ENCODE measurements at regions not wholly inside any gene's neighbourhood (a gene's known extent, or its start where the extent isn't known, plus 50 kb on each side); places are given as distances from the start of the nearest gene placed in this dataset.
"Not testable (repeated sequence)": the region's sequence is repeated elsewhere in the genome, so short reads cannot be mapped to it uniquely, and the experiment has no call there.

- intact Hi-C loops (cut with DNase I); ATAC-seq; DNase-seq (ENCODE audit: low spot score): not testable (repeated sequence)
Observed at GRCh38 chr7:79750941-79751340, 297.5 kb upstream of the MAGI2 start.

GRCh38 chr7:79749856-79750255 lies 296.4 kb upstream of the MAGI2 start:
- no peak for DNase-seq (ENCODE audit: low spot score)
- no peak for ATAC-seq
- intact Hi-C loops (cut with DNase I): no loop called here

GRCh38 chr7:79741684-79742083 lies 288.2 kb upstream of the MAGI2 start:
- DNase-seq (ENCODE audit: low spot score): no peak
- no peak for ATAC-seq
- intact Hi-C loops (cut with DNase I): no loop called here

- no peak for ATAC-seq
- DNase-seq (ENCODE audit: low spot score): no peak
- intact Hi-C loops (cut with DNase I): no loop called here
Observed at GRCh38 chr7:79740076-79740475, 286.6 kb upstream of the MAGI2 start.

- DNase-seq (ENCODE audit: low spot score); ATAC-seq; intact Hi-C loops (cut with DNase I): not testable (repeated sequence)
Observed at GRCh38 chr7:79739036-79739709, 285.7 kb upstream of the MAGI2 start.

- DNase-seq (ENCODE audit: low spot score): no peak
- intact Hi-C loops (cut with DNase I): no loop called here
- ATAC-seq: no peak
Observed at GRCh38 chr7:79736418-79736817, 283.0 kb upstream of the MAGI2 start.

GRCh38 chr7:79735012-79735411 lies 281.5 kb upstream of the MAGI2 start:
- DNase-seq (ENCODE audit: low spot score) (no peak), ATAC-seq (no peak)
- intact Hi-C loops (cut with DNase I): no loop called here

GRCh38 chr7:79734181-79734580 lies 280.7 kb upstream of the MAGI2 start:
- intact Hi-C loops (cut with DNase I): no loop called here
- DNase-seq (ENCODE audit: low spot score) (no peak), ATAC-seq (no peak)

- DNase-seq (ENCODE audit: low spot score) (no peak), ATAC-seq (no peak)
- intact Hi-C loops (cut with DNase I): no loop called here
Observed at GRCh38 chr7:79732535-79732934, 279.1 kb upstream of the MAGI2 start.

- ATAC-seq: no peak
- intact Hi-C loops (cut with DNase I): no loop called here
- no peak for DNase-seq (ENCODE audit: low spot score)
Observed at GRCh38 chr7:79730971-79731370, 277.5 kb upstream of the MAGI2 start.

- intact Hi-C loops (cut with DNase I): no loop called here
- DNase-seq (ENCODE audit: low spot score) (no peak), ATAC-seq (no peak)
Observed at GRCh38 chr7:79723833-79724618, 270.6 kb upstream of the MAGI2 start.

- no peak for ATAC-seq
- intact Hi-C loops (cut with DNase I): no loop called here
- DNase-seq (ENCODE audit: low spot score): no peak
Observed at GRCh38 chr7:79722217-79722616, 268.8 kb upstream of the MAGI2 start.

GRCh38 chr7:79719216-79719615 lies 265.7 kb upstream of the MAGI2 start:
- ATAC-seq (no peak), DNase-seq (ENCODE audit: low spot score) (no peak)
- intact Hi-C loops (cut with DNase I): no loop called here

- no peak for ATAC-seq
- no peak for DNase-seq (ENCODE audit: low spot score)
- intact Hi-C loops (cut with DNase I): no loop called here
Observed at GRCh38 chr7:79716329-79716728, 262.9 kb upstream of the MAGI2 start.

- DNase-seq (ENCODE audit: low spot score) (no peak), ATAC-seq (no peak)
- intact Hi-C loops (cut with DNase I): no loop called here
Observed at GRCh38 chr7:79714081-79714480, 260.6 kb upstream of the MAGI2 start.

GRCh38 chr7:79713276-79713675 lies 259.8 kb upstream of the MAGI2 start:
- DNase-seq (ENCODE audit: low spot score) (no peak), ATAC-seq (no peak)
- intact Hi-C loops (cut with DNase I): no loop called here

GRCh38 chr7:79711660-79712059 lies 258.2 kb upstream of the MAGI2 start:
- no peak for DNase-seq (ENCODE audit: low spot score)
- intact Hi-C loops (cut with DNase I): no loop called here
- ATAC-seq: no peak

GRCh38 chr7:79709574-79710409 lies 256.3 kb upstream of the MAGI2 start:
- intact Hi-C loops (cut with DNase I): no loop called here
- ATAC-seq (no peak), DNase-seq (ENCODE audit: low spot score) (no peak)

GRCh38 chr7:79702116-79702515 lies 248.6 kb upstream of the MAGI2 start:
- intact Hi-C loops (cut with DNase I): no loop called here
- ATAC-seq (no peak), DNase-seq (ENCODE audit: low spot score) (no peak)

GRCh38 chr7:79692015-79692414 lies 238.5 kb upstream of the MAGI2 start:
- intact Hi-C loops (cut with DNase I): no loop called here
- ATAC-seq (no peak), DNase-seq (ENCODE audit: low spot score) (no peak)
